GM10266 (cell line): ENCODE measurements at regions not wholly inside any gene's neighbourhood (a gene's known extent, or its start where the extent isn't known, plus 50 kb on each side); places are given as distances from the start of the nearest gene placed in this dataset.

Source experiments
- DNase-seq: peaks from one replicate; pipeline ENCODE4 v3.0.0; 2012; ENCODE audit errors: extremely low spot score
- TF ChIP-seq, protein P1 (sequence below): IDR thresholded peaks from 2 replicates; pipeline ENCODE4 v1.5.1; 2012; ENCODE audit warnings: mild to moderate bottlenecking, low read depth; ENCODE audit not compliant: control insufficient read depth, insufficient read depth; ENCODE audit errors: missing control alignments

DNA sequence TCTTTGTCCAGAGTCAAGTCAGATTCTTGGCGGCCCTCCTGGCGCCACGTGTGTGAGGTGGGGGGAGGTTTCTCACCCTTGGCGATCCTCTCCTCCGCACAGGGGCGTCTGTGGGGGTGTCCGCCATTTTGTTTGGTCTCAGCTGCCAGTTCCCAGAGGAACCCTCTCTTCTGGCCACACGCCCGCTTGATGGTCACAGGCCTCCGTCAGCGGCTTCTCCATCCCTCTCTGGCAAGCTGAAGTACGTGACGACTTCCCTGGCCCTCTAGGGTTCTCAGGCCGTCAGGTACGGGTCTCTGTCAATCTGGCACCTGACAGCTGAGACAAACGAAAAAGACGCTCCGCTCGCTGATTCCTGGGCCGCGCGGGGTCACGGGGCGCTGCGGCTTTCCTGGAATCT lies 272.6 kb downstream of the TRIML1 start:
- DNase-seq = no peak
- TF ChIP-seq, protein P1, sequence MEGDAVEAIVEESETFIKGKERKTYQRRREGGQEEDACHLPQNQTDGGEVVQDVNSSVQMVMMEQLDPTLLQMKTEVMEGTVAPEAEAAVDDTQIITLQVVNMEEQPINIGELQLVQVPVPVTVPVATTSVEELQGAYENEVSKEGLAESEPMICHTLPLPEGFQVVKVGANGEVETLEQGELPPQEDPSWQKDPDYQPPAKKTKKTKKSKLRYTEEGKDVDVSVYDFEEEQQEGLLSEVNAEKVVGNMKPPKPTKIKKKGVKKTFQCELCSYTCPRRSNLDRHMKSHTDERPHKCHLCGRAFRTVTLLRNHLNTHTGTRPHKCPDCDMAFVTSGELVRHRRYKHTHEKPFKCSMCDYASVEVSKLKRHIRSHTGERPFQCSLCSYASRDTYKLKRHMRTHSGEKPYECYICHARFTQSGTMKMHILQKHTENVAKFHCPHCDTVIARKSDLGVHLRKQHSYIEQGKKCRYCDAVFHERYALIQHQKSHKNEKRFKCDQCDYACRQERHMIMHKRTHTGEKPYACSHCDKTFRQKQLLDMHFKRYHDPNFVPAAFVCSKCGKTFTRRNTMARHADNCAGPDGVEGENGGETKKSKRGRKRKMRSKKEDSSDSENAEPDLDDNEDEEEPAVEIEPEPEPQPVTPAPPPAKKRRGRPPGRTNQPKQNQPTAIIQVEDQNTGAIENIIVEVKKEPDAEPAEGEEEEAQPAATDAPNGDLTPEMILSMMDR = no peak

DNA sequence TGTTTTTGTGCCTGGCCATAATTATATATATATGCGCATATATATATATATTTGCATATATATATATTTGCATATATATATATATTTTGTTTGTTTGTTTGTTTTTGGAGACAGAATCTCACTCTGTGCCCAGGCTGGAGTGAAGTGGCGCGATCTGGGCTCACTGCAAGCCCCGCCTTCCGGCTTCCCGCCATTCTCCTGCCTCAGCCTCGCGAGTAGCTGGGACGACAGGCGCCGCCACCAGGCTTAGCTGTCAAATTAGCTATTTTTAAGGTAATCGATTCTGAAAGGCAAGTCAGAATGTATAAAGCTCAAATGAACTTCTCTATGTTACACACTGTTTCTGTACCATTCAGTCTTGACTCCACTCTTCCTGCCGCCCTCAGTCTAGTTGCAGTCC lies 273.3 kb downstream of the TRIML1 start:
- DNase-seq = no peak

DNA sequence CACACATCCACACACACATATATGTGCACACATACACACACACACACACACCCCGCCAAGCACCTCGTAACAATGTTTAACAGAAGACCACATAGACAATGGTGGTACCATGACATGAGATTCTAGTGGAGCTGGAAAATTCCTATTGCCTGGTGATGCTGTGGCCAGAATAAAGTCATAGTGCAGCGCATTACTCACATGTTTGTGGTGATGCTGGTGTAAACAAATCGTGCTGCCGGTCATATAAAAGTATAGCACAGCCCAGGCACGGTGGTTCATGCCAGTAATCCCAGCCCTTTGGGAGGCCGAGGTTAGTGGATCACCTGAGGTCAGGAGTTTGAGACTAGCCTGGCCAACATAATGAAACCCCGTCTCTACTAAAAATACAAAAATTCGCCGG lies 275.2 kb downstream of the TRIML1 start:
- TF ChIP-seq, protein P1 = no peak
- DNase-seq = no peak

More for the DNA sequence above, 273.3 kb downstream of the TRIML1 start:
- TF ChIP-seq, protein P1 = no peak

DNA sequence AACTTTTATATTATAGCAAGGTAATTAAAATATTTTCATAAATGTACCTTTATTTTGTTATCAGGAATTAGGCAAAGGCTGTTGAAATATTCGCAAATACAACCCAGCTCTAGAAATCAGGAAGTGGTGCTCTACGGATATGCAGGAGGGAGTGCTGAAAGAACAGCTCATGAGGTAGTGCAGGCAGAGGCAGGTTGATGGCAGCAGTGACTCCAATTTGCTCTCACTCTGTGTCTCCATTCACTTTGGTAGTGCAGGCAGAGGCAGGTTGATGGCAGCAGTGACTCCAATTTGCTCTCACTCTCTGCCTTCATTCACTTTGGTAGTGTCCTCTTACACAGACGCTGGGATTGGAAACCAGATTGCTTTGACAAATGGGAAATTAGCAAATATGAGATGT lies 277.9 kb downstream of the TRIML1 start:
- no peak for DNase-seq
- TF ChIP-seq, protein P1 = no peak

DNA sequence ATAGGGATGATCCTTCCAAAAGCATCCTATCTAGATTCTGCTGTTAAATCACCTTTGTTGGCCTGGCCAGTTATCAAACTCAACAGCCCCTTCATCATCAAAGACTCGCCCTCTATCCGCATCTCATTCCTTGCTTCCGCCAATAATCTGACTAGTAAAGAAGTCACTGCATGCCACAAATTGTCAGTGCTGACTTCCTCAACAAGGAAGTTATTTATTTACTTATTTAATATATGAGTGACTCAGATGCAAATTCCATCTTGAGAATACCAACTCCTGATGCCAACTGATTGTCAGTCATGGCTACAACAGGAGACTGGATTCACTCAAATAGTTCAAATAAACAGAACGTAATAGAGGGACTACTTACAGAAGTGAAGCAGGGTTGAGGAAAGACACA lies 283.8 kb downstream of the TRIML1 start:
- DNase-seq = no peak
- TF ChIP-seq, protein P1 = no peak

DNA sequence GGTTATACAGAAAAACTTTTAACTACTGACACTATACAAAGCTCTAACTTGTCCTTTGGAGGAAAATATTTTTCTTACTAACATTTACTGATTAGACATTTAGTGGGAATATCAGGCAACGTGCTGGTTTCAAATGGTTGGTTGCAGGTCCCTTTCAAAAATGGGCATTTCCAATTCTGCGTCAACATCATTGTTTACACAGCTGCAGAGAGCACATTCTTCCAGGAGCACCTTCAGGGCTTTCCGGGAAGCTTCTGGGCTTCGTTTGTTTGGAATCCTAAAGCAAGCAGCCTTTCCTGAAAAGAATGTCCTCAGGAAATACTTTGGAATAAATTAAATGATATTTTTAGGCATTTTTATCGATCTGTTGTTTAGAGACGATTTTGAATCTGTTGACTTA lies 289.7 kb downstream of the TRIML1 start:
- no peak for DNase-seq
- TF ChIP-seq, protein P1 = no peak

DNA sequence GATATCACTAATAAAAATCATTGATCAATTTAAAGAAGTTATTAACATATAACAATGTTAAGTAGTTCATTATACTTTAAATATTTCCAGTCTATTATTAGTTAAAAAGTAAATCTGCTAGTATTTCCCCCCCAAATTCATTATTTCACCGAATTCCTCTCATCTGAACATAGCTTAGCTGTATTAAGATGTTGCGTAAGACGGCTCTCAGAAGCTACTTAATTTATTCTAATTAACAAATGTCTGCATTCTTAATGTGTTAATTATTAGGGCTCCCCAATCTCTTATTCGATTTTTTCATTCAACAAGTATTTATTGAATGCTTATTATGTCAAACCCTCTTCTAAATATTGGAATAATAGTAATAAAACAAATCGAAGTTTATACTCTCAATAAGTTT lies 290.7 kb downstream of the TRIML1 start:
- no peak for DNase-seq
- TF ChIP-seq, protein P1 = no peak

DNA sequence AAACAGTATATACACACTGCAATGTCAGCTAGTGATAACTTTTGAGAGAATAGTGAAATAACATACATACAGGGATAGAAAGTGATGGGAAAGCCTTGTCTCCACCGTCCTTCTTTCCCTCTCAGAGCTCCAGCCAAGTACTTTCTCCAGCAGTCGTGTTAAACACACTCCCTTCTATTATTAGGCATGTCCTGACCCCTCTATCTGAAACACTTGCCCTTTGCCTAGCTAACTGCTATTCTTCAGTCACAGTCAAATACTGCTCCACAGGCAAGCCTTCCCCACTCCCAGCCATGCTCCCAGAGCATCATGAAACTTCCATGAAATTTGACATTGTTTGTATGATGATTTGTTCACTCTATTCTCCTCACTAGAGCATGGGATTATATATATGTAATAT lies 291.1 kb downstream of the TRIML1 start:
- no peak for DNase-seq
- TF ChIP-seq, protein P1 = no peak
